Neural crest cell (in vitro differentiated cells): ENCODE measurements at regions not wholly inside any gene's neighbourhood (a gene's known extent, or its start where the extent isn't known, plus 50 kb on each side); places are given as distances from the start of the nearest gene placed in this dataset.

ENCODE experiments used
- DNase-seq: peaks from one replicate; pipeline ENCODE4 v3.0.0; 2021; ENCODE audit warnings: low read depth, mixed read lengths, low spot score
- H3K27ac Mint-ChIP-seq: one replicate; pipeline ENCODE4 v1.8.0; 2021; ENCODE audit warnings: mild to moderate bottlenecking, mixed read lengths; ENCODE audit not compliant: unreplicated experiment
- H3K27me3 Mint-ChIP-seq: 2 replicates; pipeline ENCODE4 v1.8.0; 2021; ENCODE audit warnings: low read depth, mild to moderate bottlenecking, mixed read lengths
- H3K36me3 Mint-ChIP-seq: 2 replicates; pipeline ENCODE4 v1.8.0; 2021; ENCODE audit warnings: low read depth, mild to moderate bottlenecking, mixed read lengths
- H3K4me1 Mint-ChIP-seq: 2 replicates; pipeline ENCODE4 v1.8.0; 2021; ENCODE audit warnings: mixed read lengths
- H3K4me3 Mint-ChIP-seq: one replicate; pipeline ENCODE4 v1.8.0; 2021; ENCODE audit warnings: mild to moderate bottlenecking, mixed read lengths
- H3K9me3 Mint-ChIP-seq: 2 replicates; pipeline ENCODE4 v1.8.0; 2021; ENCODE audit warnings: mixed read lengths
- TF ChIP-seq, protein P1 (sequence below): fragments of 200-600 bp; sonication (generic); conservative IDR thresholded peaks from 2 replicates; pipeline ENCODE4 v1.5.0; 2021; ENCODE audit warnings: antibody characterized with exemption, mild to moderate bottlenecking

- no peak for DNase-seq
- Mint-ChIP-seq H3K27me3 (no peaks in the 10 kb centered on the region), H3K4me3 (no peak overlapping the region), H3K36me3 (no peaks in the 10 kb centered on the region), H3K9me3 (peaks cover 4% of the 10 kb centered on the region), H3K4me1 (peaks cover 4% of the 10 kb centered on the region), H3K27ac (no peak overlapping the region)
- TF ChIP-seq, protein P1, sequence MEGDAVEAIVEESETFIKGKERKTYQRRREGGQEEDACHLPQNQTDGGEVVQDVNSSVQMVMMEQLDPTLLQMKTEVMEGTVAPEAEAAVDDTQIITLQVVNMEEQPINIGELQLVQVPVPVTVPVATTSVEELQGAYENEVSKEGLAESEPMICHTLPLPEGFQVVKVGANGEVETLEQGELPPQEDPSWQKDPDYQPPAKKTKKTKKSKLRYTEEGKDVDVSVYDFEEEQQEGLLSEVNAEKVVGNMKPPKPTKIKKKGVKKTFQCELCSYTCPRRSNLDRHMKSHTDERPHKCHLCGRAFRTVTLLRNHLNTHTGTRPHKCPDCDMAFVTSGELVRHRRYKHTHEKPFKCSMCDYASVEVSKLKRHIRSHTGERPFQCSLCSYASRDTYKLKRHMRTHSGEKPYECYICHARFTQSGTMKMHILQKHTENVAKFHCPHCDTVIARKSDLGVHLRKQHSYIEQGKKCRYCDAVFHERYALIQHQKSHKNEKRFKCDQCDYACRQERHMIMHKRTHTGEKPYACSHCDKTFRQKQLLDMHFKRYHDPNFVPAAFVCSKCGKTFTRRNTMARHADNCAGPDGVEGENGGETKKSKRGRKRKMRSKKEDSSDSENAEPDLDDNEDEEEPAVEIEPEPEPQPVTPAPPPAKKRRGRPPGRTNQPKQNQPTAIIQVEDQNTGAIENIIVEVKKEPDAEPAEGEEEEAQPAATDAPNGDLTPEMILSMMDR = no peak
These were observed 416.6 kb upstream of the TRIB2 start for GRCh38 chr2:12300019-12300602.

GRCh38 chr2:12300927-12301326 is 415.8 kb upstream of the TRIB2 start:
- H3K27ac Mint-ChIP-seq = peak overlapping the region; percentile 15

GRCh38 chr2:12302140-12302539 is 414.6 kb upstream of the TRIB2 start:
- peaks cover 4% of the 10 kb centered on the region for H3K4me1 Mint-ChIP-seq
- peaks cover 4% of the 10 kb centered on the region for H3K9me3 Mint-ChIP-seq
- no peak overlapping the region for H3K4me3 Mint-ChIP-seq
- H3K27ac Mint-ChIP-seq = no peak overlapping the region
- DNase-seq = no peak
- no peaks in the 10 kb centered on the region for H3K36me3 Mint-ChIP-seq
- TF ChIP-seq, protein P1 = no peak
- H3K27me3 Mint-ChIP-seq = no peaks in the 10 kb centered on the region

More at GRCh38 chr2:12300927-12301326, 415.8 kb upstream of the TRIB2 start:
- Mint-ChIP-seq H3K4me3 (no peak overlapping the region), H3K36me3 (no peaks in the 10 kb centered on the region), H3K27me3 (no peaks in the 10 kb centered on the region), H3K4me1 (peaks cover 4% of the 10 kb centered on the region), H3K9me3 (peaks cover 5% of the 10 kb centered on the region)
- TF ChIP-seq, protein P1 = no peak
- DNase-seq = no peak

GRCh38 chr2:12302691-12303090 is 414.0 kb upstream of the TRIB2 start:
- Mint-ChIP-seq H3K27me3 (no peaks in the 10 kb centered on the region), H3K27ac (no peak overlapping the region), H3K36me3 (no peaks in the 10 kb centered on the region), H3K4me1 (peaks cover 4% of the 10 kb centered on the region), H3K9me3 (peaks cover 4% of the 10 kb centered on the region), H3K4me3 (no peak overlapping the region)
- TF ChIP-seq, protein P1 = no peak
- DNase-seq = no peak

GRCh38 chr2:12303181-12304030 is 413.3 kb upstream of the TRIB2 start:
- Mint-ChIP-seq H3K36me3 (no peaks in the 10 kb centered on the region), H3K4me1 (peaks cover 4% of the 10 kb centered on the region), H3K27ac (no peak overlapping the region), H3K9me3 (peaks cover 4% of the 10 kb centered on the region), H3K4me3 (no peak overlapping the region), H3K27me3 (no peaks in the 10 kb centered on the region)
- TF ChIP-seq, protein P1 = no peak
- DNase-seq = no peak
